ENCODE measurements at regions not wholly inside any gene's neighbourhood (a gene's known extent, or its start where the extent isn't known, plus 50 kb on each side); places are given as distances from the start of the nearest gene placed in this dataset.

DNA sequence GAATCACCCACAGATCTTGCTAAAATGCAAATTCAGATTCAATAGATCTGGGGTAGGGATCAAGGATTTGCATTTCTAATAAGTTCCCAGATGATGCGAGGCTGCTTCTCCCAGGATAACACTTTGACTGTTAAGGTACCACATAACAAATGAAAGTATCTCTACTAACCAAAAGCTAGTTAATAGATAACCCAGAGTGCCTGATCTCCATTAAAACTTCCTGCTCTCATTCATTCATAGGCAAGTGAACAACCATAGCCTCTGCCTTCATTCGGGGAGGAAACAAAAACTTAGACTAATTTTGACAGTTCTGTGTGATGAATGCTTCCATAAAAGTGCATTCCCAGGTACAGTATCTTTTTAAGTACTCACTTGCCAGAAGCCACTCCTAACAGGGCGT lies 265.6 kb upstream of the BTBD3 start (continued):
- TF ChIP-seq ARID4B (CRISPR knock-in tag; IDR thresholded peaks at IDR 0.05; ENCODE audit: borderline replicate concordance), result no peak

GRCh38 chr20:11654766-11655165 lies 262.9 kb upstream of the BTBD3 start:
- ChIA-PET CTCF (no interaction called here), POLR2A (no interaction called here)
- Mint-ChIP-seq H3K36me3 (peaks cover 5% of the 10 kb centered on the region; the same call in 1 of the 2 replicates), H3K4me1 (peaks cover 29% of the 10 kb centered on the region), H3K27ac (no peak overlapping the region), H3K4me3 (no peak overlapping the region), H3K27me3 (ENCODE audit: low read depth) (peaks cover 34% of the 10 kb centered on the region), H3K9me3 (peaks cover 6% of the 10 kb centered on the region)
- TF ChIP-seq CBFB (CRISPR knock-in tag; IDR thresholded peaks at IDR 0.05; ENCODE audit: low read depth) (no peak), ZSCAN18 (CRISPR knock-in tag; IDR thresholded peaks at IDR 0.05) (no peak), TEAD1 (CRISPR knock-in tag; IDR thresholded peaks at IDR 0.05) (no peak), TP53 (CRISPR knock-in tag; IDR thresholded peaks at IDR 0.05) (no peak), FOXJ3 (CRISPR knock-in tag; IDR thresholded peaks at IDR 0.05; ENCODE audit: borderline replicate concordance) (no peak), SP1 (CRISPR knock-in tag; conservative IDR thresholded peaks at IDR 0.05) (no peak), ETV6 (CRISPR knock-in tag; IDR thresholded peaks at IDR 0.05) (no peak), OVOL2 (CRISPR knock-in tag; IDR thresholded peaks at IDR 0.05; ENCODE audit: borderline replicate concordance) (no peak), RORB (CRISPR knock-in tag; IDR thresholded peaks at IDR 0.05) (no peak), ATF2 (CRISPR knock-in tag; IDR thresholded peaks at IDR 0.05; ENCODE audit: borderline replicate concordance, low read depth) (no peak), CTCF (IDR thresholded peaks at IDR 0.05) (no peak), NFATC4 (CRISPR knock-in tag; IDR thresholded peaks at IDR 0.05) (no peak), PRDM15 (CRISPR knock-in tag; IDR thresholded peaks at IDR 0.05) (no peak), RELA (CRISPR knock-in tag; IDR thresholded peaks at IDR 0.05; ENCODE audit: borderline replicate concordance) (no peak), JAZF1 (CRISPR knock-in tag; IDR thresholded peaks at IDR 0.05) (no peak), ELF4 (CRISPR knock-in tag; IDR thresholded peaks at IDR 0.05; ENCODE audit: low read depth) (no peak), ZNF396 (CRISPR knock-in tag; IDR thresholded peaks at IDR 0.05; ENCODE audit: borderline replicate concordance) (no peak), ZNF121 (CRISPR knock-in tag; IDR thresholded peaks at IDR 0.05) (no peak)
- TF ChIP-seq, protein P1, sequence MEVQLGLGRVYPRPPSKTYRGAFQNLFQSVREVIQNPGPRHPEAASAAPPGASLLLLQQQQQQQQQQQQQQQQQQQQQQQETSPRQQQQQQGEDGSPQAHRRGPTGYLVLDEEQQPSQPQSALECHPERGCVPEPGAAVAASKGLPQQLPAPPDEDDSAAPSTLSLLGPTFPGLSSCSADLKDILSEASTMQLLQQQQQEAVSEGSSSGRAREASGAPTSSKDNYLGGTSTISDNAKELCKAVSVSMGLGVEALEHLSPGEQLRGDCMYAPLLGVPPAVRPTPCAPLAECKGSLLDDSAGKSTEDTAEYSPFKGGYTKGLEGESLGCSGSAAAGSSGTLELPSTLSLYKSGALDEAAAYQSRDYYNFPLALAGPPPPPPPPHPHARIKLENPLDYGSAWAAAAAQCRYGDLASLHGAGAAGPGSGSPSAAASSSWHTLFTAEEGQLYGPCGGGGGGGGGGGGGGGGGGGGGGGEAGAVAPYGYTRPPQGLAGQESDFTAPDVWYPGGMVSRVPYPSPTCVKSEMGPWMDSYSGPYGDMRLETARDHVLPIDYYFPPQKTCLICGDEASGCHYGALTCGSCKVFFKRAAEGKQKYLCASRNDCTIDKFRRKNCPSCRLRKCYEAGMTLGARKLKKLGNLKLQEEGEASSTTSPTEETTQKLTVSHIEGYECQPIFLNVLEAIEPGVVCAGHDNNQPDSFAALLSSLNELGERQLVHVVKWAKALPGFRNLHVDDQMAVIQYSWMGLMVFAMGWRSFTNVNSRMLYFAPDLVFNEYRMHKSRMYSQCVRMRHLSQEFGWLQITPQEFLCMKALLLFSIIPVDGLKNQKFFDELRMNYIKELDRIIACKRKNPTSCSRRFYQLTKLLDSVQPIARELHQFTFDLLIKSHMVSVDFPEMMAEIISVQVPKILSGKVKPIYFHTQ (CRISPR knock-in tag; IDR thresholded peaks at IDR 0.05), result no peak
- no peak for ATAC-seq
- DNase-seq (ENCODE audit: low spot score), result no peak
